Peyer's patch (tissue), 4 donors: ENCODE measurements at regions not wholly inside any gene's neighbourhood (a gene's known extent, or its start where the extent isn't known, plus 50 kb on each side); places are given as distances from the start of the nearest gene placed in this dataset.

Experiments
- DNase-seq, 3 donors: peaks; one replicate each; pipeline ENCODE4 v3.0.0-alpha.2; 2017 to 2019
- H3K27ac ChIP-seq, 4 donors: fragments of 200-600 bp; sonication (generic); one replicate each; pipeline ENCODE4 v1.5.1; 2016 to 2019
- H3K27me3 ChIP-seq, 2 donors: fragments of 200-600 bp; sonication (generic); one replicate each; pipeline ENCODE4 v1.5.1; 2019
- H3K36me3 ChIP-seq, 3 donors: fragments of 200-600 bp; sonication (generic); one replicate each; pipeline ENCODE4 v1.5.1; 2016 to 2019
- H3K4me1 ChIP-seq, 4 donors: fragments of 200-600 bp; sonication (generic); one replicate each; pipeline ENCODE4 v1.5.1; 2016 to 2019
- H3K4me3 ChIP-seq, 4 donors: fragments of 200-600 bp; sonication (generic); 1 replicate in 3 of 4; 2 replicates in 1 of 4; pipeline ENCODE4 v1.5.1; 2016 to 2019; ENCODE audit warnings: mild to moderate bottlenecking in 1 of 4
- H3K9me3 ChIP-seq, 4 donors: fragments of 200-600 bp; sonication (generic); one replicate each; pipeline ENCODE4 v1.5.1; 2016 to 2019; ENCODE audit warnings: mild to moderate bottlenecking in 1 of 4
- POLR2A ChIP-seq, 2 donors: fragments of 450-650 bp; IDR thresholded peaks; one replicate each; pipeline ENCODE4 v1.5.1; 2017; ENCODE audit warnings: antibody characterized with exemption in 2 of 2, mild to moderate bottlenecking in 2 of 2, moderate library complexity in 2 of 2
- TF ChIP-seq, protein P1 (sequence below), 6 experiments: fragments of 450-650 bp in 4 of 6; fragments of 200-600 bp in 2 of 6; sonication (generic) in 1 of 6; IDR thresholded peaks; one replicate each; pipeline ENCODE4 v1.5.1; 2017 to 2019; ENCODE audit warnings: antibody characterized with exemption in 6 of 6, mild to moderate bottlenecking in 3 of 6, moderate library complexity in 1 of 6

DNA sequence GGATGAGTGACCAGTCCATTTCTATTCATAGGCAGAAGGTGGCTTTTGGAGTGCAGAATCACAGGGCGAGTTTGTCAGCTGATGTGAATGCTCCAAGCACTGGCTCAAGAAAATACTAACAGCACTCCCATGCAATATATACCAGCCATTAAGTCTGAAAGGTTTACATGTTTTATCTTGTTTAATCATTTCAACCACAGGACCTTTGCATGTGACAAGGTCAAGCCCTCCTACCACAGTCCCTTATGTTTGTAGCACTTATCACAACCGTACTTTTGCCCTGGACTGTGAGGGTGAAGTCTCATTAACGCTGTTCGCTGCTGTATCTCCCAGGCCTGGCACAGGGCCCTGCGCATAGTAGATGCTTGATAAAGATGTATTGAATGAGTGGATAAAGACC, 99.3 kb upstream of the PMEPA1 start:
- no peaks in the 10 kb centered on the region for H3K4me1 ChIP-seq
- DNase-seq, result no peak
- TF ChIP-seq, protein P1, sequence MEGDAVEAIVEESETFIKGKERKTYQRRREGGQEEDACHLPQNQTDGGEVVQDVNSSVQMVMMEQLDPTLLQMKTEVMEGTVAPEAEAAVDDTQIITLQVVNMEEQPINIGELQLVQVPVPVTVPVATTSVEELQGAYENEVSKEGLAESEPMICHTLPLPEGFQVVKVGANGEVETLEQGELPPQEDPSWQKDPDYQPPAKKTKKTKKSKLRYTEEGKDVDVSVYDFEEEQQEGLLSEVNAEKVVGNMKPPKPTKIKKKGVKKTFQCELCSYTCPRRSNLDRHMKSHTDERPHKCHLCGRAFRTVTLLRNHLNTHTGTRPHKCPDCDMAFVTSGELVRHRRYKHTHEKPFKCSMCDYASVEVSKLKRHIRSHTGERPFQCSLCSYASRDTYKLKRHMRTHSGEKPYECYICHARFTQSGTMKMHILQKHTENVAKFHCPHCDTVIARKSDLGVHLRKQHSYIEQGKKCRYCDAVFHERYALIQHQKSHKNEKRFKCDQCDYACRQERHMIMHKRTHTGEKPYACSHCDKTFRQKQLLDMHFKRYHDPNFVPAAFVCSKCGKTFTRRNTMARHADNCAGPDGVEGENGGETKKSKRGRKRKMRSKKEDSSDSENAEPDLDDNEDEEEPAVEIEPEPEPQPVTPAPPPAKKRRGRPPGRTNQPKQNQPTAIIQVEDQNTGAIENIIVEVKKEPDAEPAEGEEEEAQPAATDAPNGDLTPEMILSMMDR (IDR thresholded peaks at IDR 0.05), result no peak
- TF ChIP-seq POLR2A (IDR thresholded peaks at IDR 0.05), result no peak
- H3K36me3 ChIP-seq, result no peaks in the 10 kb centered on the region
- no peaks in the 10 kb centered on the region for H3K27me3 ChIP-seq
- no peak overlapping the region for H3K4me3 ChIP-seq
- no peaks in the 10 kb centered on the region for H3K9me3 ChIP-seq
- H3K27ac ChIP-seq, result no peak overlapping the region

DNA sequence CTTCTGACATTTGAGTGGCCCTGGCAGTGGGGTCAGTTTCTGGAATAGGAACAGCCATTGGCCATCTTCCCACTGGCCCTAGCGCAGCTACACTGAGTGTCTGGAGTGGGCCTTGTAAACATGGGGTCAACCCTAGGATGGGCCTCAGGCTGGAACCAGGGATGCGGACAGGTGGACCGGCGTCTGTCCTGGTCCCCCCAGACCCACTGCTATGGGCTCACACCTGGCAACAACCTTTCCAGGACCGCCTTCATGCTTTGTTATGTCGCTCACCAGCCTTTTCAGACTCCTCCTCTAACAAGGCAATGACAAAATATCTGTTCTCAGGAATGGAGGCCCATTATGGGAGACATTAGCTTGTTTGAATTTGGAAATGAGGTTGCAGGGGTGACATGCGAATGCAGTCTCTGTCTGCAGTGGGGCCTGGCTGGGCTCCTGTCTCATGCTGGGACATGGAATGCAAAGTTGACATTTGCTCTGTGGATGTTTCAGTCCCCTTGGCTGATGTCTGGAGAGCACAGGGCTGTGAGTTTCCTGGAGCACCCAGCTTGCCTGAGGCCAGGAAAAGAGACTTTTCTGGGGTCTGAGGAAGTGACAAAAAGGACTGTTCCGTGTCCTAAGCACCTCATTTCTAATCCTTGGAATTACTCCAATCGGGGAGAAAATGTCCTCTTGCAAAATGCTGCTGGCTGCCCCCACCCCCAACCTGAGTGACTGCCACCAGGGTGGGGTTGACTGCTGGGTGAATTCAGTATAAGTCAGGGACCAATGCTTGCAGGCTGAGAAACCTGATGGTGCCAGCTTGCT, 98.7 kb upstream of the PMEPA1 start:
- no peaks in the 10 kb centered on the region for H3K9me3 ChIP-seq
- no peaks in the 10 kb centered on the region for H3K4me1 ChIP-seq
- H3K4me3 ChIP-seq, result no peak overlapping the region
- no peaks in the 10 kb centered on the region for H3K27me3 ChIP-seq
- H3K36me3 ChIP-seq, result no peaks in the 10 kb centered on the region
- TF ChIP-seq POLR2A (IDR thresholded peaks at IDR 0.05), result no peak
- TF ChIP-seq, protein P1 (IDR thresholded peaks at IDR 0.05), result no peak
- no peak for DNase-seq
- H3K27ac ChIP-seq, result no peak overlapping the region

DNA sequence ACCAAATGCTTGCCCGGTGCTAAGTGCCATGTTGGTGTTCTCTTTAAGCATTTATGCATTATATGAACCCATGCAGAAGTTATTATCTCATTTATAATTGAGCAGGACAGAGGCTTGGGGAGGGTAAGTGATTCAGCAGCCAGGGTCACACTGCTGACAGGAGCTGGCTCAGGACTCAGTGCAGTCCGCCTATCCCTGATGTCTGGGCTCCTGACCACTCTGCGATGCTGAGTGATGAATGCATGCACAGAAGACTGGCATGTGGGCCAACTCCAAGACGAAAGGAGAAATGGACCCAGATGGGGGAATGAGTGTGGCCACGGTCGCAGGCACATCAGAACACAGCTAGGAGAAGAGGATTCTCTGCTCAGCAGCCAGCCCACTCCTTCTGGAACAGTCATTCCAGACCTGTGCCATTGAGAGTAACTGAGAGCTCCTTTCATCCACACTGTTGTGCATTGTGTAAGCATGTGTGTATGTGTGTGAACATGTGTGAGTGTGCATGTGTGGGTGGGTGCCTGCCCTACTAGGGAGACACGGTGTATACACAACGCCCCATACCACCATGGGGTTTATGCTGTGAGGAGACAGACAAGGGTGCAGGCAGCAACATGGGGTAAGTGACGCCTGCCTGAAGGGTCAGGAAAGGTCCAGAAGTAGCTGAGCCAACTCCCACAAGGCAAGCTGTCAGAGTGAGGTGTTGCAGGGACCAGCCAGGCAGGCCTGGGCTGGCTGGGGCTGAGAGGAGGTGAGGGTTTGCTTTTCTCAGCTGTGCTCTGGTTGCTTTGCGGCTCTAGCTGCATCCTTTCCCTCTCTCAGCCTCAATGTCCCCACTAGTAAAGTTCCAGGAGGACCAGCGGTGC, 97.8 kb upstream of the PMEPA1 start:
- no peaks in the 10 kb centered on the region for H3K36me3 ChIP-seq
- no peak for TF ChIP-seq POLR2A (IDR thresholded peaks at IDR 0.05)
- TF ChIP-seq, protein P1 (IDR thresholded peaks at IDR 0.05), result no peak
- H3K4me3 ChIP-seq, result no peak overlapping the region
- H3K9me3 ChIP-seq, result no peaks in the 10 kb centered on the region
- H3K27ac ChIP-seq, result no peak overlapping the region
- no peaks in the 10 kb centered on the region for H3K27me3 ChIP-seq
- DNase-seq, result no peak
- H3K4me1 ChIP-seq, result no peaks in the 10 kb centered on the region

DNA sequence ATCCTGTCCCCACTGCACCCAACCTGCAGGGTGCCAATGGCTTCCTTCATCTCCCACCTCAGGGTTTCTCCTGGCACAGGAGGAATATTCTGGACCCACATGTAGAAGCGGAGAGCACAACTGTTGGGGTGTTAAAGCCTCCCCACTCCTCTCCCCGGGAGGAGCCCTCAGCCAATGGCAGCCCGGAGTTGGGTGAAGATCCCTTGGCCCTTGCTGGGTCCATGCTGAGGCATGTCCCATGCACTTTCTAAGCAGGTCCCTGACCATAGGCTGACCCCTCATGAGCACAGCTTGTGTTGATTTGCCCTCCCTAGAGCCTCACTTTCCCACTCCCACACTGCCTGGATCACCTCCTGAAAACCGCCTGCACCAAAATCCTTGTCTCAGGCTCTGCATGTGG, 97.2 kb upstream of the PMEPA1 start:
- TF ChIP-seq, protein P1 (IDR thresholded peaks at IDR 0.05), result no peak
- no peak for TF ChIP-seq POLR2A (IDR thresholded peaks at IDR 0.05)
- Histone ChIP-seq H3K27ac (no peak overlapping the region), H3K9me3 (no peaks in the 10 kb centered on the region), H3K4me1 (no peaks in the 10 kb centered on the region), H3K36me3 (no peaks in the 10 kb centered on the region), H3K27me3 (no peaks in the 10 kb centered on the region), H3K4me3 (no peak overlapping the region)
- DNase-seq, result no peak

DNA sequence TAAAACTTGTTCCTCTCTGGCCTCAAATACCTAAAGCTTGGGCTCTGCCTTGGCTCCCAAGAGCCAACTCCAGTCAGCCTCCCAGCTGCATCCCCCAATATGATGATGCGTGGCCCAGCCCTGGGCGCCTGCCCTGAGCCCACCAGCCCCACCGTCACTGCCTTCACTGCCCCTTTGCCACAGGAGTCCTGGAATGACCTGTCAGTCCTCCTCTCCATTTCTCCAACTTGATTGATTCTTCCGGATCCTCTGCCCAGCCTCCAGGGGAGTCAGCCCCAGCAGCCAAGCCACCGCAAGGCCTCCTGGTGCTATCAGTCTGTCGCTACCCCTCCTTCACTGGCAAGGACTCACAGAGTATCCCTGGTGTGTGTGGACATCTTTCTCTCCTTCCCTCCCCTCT, 96.7 kb upstream of the PMEPA1 start:
- TF ChIP-seq POLR2A (IDR thresholded peaks at IDR 0.05), result no peak
- TF ChIP-seq, protein P1 (IDR thresholded peaks at IDR 0.05), result no peak
- Histone ChIP-seq H3K27ac (no peak overlapping the region), H3K4me3 (no peak overlapping the region), H3K36me3 (no peaks in the 10 kb centered on the region), H3K27me3 (no peaks in the 10 kb centered on the region), H3K4me1 (no peaks in the 10 kb centered on the region), H3K9me3 (no peaks in the 10 kb centered on the region)
- no peak for DNase-seq
